ENCODE measurements at regions not wholly inside any gene's neighbourhood (a gene's known extent, or its start where the extent isn't known, plus 50 kb on each side); places are given as distances from the start of the nearest gene placed in this dataset.

DNA sequence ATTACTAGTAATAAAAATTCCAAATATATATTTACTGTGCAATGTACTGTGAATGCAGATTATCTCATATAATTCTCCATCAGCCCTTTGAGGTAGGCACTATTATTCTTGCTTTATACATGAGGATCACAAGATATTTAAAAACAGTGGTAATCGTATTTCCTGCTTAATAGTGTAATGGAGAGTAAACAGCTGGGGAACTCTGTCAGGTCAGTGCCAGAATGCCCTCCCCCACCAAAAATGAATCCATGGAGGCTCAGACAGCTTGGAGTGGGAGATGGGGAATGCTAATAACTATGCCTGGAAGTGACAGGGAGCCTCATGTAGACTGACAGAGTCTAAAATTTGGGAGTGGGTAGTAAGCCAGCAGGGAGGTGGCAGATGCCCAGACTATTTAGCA lies 153.6 kb downstream of the PAH start:
- TF ChIP-seq, protein P1, sequence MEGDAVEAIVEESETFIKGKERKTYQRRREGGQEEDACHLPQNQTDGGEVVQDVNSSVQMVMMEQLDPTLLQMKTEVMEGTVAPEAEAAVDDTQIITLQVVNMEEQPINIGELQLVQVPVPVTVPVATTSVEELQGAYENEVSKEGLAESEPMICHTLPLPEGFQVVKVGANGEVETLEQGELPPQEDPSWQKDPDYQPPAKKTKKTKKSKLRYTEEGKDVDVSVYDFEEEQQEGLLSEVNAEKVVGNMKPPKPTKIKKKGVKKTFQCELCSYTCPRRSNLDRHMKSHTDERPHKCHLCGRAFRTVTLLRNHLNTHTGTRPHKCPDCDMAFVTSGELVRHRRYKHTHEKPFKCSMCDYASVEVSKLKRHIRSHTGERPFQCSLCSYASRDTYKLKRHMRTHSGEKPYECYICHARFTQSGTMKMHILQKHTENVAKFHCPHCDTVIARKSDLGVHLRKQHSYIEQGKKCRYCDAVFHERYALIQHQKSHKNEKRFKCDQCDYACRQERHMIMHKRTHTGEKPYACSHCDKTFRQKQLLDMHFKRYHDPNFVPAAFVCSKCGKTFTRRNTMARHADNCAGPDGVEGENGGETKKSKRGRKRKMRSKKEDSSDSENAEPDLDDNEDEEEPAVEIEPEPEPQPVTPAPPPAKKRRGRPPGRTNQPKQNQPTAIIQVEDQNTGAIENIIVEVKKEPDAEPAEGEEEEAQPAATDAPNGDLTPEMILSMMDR (conservative IDR thresholded peaks at IDR 0.05), result no peak
- no peak for DNase-seq (ENCODE audit: low read depth, low spot score)
- Mint-ChIP-seq H3K27me3 (ENCODE audit: low read depth) (no peaks in the 10 kb centered on the region), H3K9me3 (no peaks in the 10 kb centered on the region), H3K27ac (ENCODE audit: unreplicated experiment) (no peak overlapping the region), H3K4me3 (no peak overlapping the region), H3K4me1 (no peaks in the 10 kb centered on the region), H3K36me3 (ENCODE audit: low read depth) (no peaks in the 10 kb centered on the region)

DNA sequence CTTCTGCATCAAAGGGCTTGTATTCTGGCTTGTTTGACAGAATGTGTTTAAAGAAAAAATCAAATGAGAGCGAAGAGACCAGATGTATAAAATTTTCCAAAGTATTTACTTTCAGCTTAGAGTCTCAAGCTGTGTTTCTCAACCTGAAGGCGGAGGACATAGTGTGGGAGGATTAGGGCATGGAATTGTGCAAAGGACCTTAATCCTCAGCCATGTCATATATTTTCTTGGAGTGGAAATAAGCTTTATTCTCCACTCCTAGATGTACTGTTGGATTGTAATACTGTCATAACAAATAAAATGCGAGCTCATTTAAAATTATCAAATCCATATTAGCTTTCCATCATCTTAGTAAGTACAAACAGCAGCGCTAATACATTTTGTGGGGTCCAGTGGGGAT lies 154.0 kb downstream of the PAH start:
- H3K36me3 Mint-ChIP-seq (ENCODE audit: low read depth), result no peaks in the 10 kb centered on the region
- no peaks in the 10 kb centered on the region for H3K4me1 Mint-ChIP-seq
- DNase-seq (ENCODE audit: low read depth, low spot score), result no peak
- no peak overlapping the region for H3K27ac Mint-ChIP-seq (ENCODE audit: unreplicated experiment)
- H3K9me3 Mint-ChIP-seq, result no peaks in the 10 kb centered on the region
- H3K4me3 Mint-ChIP-seq, result no peak overlapping the region
- H3K27me3 Mint-ChIP-seq (ENCODE audit: low read depth), result no peaks in the 10 kb centered on the region
- TF ChIP-seq, protein P1 (conservative IDR thresholded peaks at IDR 0.05), result no peak

DNA sequence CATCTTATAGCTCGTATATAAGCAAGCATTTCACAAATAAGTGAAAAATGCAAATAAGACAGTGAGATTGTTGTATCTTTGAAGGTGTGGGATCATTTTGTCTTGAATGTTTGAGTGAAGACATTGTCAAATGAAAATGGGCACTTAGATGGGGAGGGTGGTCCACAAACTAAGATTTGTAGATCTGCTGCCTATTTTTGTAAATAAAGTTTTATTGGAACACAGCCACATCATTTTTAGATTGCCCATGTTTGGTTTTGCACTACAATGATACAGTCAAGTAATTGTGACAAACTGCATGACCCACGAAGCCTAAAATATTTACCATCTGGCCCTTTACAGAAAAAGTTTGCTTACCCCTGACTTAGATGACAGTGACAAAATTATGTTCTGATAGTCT lies 156.7 kb downstream of the PAH start:
- Mint-ChIP-seq H3K4me3 (no peak overlapping the region), H3K36me3 (ENCODE audit: low read depth) (no peaks in the 10 kb centered on the region), H3K4me1 (peaks cover 10% of the 10 kb centered on the region), H3K27me3 (ENCODE audit: low read depth) (no peaks in the 10 kb centered on the region), H3K9me3 (no peaks in the 10 kb centered on the region), H3K27ac (ENCODE audit: unreplicated experiment) (no peak overlapping the region)
- TF ChIP-seq, protein P1 (conservative IDR thresholded peaks at IDR 0.05), result no peak
- DNase-seq (ENCODE audit: low read depth, low spot score), result no peak

DNA sequence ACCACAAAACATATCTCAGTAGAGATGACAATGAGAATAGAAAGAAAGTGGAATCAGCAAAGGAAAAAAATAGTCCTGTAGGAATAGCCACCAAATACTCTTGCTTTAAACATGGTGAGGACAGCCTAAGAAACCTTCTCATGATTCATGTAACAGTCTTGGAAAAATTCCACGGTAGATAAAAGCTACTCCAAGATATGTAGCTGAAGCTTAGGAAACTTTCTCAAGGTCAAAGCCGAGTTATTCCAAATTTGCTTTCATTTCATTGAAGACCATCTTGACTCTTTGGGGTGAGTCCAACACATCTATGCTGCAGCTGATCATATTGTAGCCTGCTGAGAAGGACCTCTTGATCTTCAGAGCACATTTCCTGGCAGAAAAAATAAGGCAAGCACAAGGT lies 157.6 kb downstream of the PAH start:
- H3K4me3 Mint-ChIP-seq, result no peak overlapping the region
- H3K27me3 Mint-ChIP-seq (ENCODE audit: low read depth), result no peaks in the 10 kb centered on the region
- TF ChIP-seq, protein P1 (conservative IDR thresholded peaks at IDR 0.05), result no peak
- peaks cover 10% of the 10 kb centered on the region for H3K4me1 Mint-ChIP-seq
- no peaks in the 10 kb centered on the region for H3K9me3 Mint-ChIP-seq
- no peak for DNase-seq (ENCODE audit: low read depth, low spot score)
- no peaks in the 10 kb centered on the region for H3K36me3 Mint-ChIP-seq (ENCODE audit: low read depth)
- H3K27ac Mint-ChIP-seq (ENCODE audit: unreplicated experiment), result no peak overlapping the region

DNA sequence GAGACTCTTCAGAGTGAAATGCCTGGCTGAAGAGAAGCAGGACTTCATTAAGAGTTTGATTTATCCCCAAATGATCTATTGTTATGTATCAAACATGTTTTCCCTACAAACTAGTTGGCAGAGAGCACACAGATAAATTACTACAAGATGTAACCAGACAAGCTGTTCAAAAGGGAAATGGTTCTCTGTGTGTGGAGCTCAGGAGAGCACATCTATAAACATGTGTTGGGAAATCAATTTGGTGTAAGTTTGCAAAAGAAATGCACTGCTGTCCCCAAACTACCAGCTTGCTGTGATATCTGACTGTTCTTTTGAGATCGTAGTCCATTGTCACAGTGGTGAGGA lies 159.2 kb downstream of the PAH start:
- Mint-ChIP-seq H3K9me3 (no peaks in the 10 kb centered on the region), H3K4me1 (peaks cover 10% of the 10 kb centered on the region), H3K36me3 (ENCODE audit: low read depth) (no peaks in the 10 kb centered on the region), H3K27me3 (ENCODE audit: low read depth) (no peaks in the 10 kb centered on the region), H3K27ac (ENCODE audit: unreplicated experiment) (no peak overlapping the region), H3K4me3 (no peak overlapping the region)
- no peak for DNase-seq (ENCODE audit: low read depth, low spot score)
- TF ChIP-seq, protein P1 (conservative IDR thresholded peaks at IDR 0.05), result no peak

Data from neural crest cell (in vitro differentiated cells).